ENCODE measurements at regions not wholly inside any gene's neighbourhood (a gene's known extent, or its start where the extent isn't known, plus 50 kb on each side); places are given as distances from the start of the nearest gene placed in this dataset.
A peak's percentile ranks its signal among the peaks of the same experiment; 100 is the strongest.

- no peak for DNase-seq (ENCODE audit: low read depth)
These were observed 808.0 kb upstream of the CCDC179 start for GRCh38 chr11:23668324-23668723.

DNA sequence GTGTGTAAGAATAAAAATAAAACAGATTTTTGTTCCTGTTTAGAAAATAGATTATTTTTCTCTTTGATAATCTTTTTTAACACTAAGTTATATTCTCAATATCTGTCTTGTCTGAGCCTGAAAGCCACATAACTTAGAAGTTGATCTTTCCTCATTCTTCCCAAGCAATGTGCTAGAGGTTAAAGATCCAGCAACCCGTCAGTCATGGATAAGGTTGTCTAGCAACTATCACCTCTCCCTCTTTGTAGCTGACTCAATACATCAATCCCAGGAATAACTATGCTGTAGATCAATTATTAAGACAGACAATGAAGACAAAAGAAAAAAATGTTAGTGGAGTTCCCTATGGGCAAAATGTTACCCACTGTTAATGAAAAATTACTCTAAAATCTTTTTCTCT, 813.1 kb upstream of the CCDC179 start:
- DNase-seq (ENCODE audit: low read depth) = no peak

DNA sequence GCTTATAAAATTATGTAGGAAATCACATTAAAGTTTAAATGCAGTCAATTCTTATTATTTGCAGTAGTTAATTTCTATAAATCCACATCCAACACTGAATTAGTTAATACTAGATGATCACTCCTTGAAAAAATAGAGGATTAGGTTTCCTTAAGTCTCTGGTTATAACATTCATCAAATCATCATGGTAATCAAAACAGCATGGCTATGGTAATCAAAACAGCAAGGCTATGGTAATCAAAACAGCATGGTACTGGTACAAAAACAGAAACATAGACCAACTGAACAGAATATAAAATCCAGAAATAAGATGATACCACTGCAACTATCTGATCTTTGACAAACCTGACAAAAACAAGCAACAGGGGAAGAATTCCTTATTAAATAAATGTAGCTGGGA, 814.6 kb upstream of the CCDC179 start:
- DNase-seq (ENCODE audit: low read depth) = no peak

GRCh38 chr11:23679041-23679440, 817.8 kb upstream of the LUZP2 start:
- DNase-seq (ENCODE audit: low read depth) = no peak

- DNase-seq (ENCODE audit: low read depth) = no peak
These were observed 816.9 kb upstream of the LUZP2 start for GRCh38 chr11:23679981-23680380.

- DNase-seq (ENCODE audit: low read depth) = no peak
These were observed 816.2 kb upstream of the LUZP2 start for GRCh38 chr11:23680488-23681230.

- DNase-seq (ENCODE audit: low read depth) = no peak
These were observed 812.2 kb upstream of the LUZP2 start for GRCh38 chr11:23684701-23685100.

- no peak for DNase-seq (ENCODE audit: low read depth)
These were observed 808.9 kb upstream of the LUZP2 start for GRCh38 chr11:23687991-23688390.

GRCh38 chr11:23688411-23688810, 808.4 kb upstream of the LUZP2 start:
- no peak for DNase-seq (ENCODE audit: low read depth)

DNA sequence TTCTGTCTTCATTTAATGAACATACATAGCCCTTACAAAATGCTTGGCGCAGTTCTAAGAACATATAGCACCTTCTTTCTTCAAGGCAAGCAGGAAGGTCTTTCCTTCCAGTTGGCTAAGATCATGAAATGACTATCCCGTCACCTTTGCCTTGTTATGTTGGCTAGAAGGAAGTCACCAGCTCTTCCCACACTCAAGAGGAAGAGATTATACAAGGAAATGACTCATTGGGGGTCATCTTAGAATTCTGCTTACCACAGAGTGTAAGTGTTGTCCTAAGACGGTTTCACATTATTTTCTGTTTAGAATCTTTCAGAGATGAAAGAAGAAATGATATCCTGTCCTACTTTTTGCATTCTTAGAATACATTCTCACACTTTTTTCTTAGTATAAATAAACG, 808.0 kb upstream of the LUZP2 start:
- DNase-seq (ENCODE audit: low read depth) = peak; percentile 72

- no peak for DNase-seq (ENCODE audit: low read depth)
These were observed 800.0 kb upstream of the LUZP2 start for GRCh38 chr11:23696688-23697415.

- no peak for DNase-seq (ENCODE audit: low read depth)
These were observed 792.7 kb upstream of the LUZP2 start for GRCh38 chr11:23704183-23704582.

DNA sequence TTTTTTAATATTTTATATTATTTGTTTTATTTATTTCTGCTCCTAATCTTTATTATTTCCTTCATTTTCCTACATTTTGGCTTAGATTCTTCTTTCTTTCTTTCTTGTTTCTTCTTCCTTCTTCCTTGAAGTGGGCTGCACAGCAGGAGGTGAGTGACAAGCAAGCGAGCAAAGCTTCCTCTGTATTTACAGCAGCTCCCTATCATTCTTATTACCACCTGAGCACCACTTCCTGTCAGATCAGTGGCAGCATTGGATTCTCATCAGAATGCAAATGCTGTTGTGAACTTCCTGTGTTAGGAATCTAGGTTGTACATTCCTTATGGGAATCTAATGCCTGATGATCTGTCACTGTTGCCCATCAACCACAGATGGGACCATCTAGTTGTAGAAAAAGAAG, 784.9 kb upstream of the LUZP2 start:
- DNase-seq (ENCODE audit: low read depth) = peak; percentile 18

- no peak for DNase-seq (ENCODE audit: low read depth)
These were observed 777.8 kb upstream of the LUZP2 start for GRCh38 chr11:23719016-23719415.

GRCh38 chr11:23723861-23724260, 773.0 kb upstream of the LUZP2 start:
- peak; percentile 70 for DNase-seq (ENCODE audit: low read depth)

DNA sequence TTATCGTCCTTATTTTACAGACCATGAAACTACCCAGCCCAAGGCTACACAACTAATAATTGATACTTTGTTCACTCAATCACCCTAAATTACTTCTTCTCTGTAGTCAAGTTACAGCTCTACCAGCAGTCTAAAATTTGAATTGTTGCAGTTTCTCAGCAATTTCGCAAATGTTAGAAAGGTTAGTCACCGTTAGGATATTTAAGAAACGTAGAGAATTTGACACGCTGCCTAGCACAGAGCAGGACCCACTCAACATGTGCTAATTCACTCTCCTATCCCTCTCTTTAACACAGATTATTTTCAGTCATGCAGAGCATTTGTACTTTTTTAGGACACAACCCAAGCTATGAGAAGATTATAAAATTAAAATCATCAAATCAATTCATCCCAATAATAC, 771.1 kb upstream of the LUZP2 start:
- DNase-seq (ENCODE audit: low read depth) = peak; percentile 80

DNA sequence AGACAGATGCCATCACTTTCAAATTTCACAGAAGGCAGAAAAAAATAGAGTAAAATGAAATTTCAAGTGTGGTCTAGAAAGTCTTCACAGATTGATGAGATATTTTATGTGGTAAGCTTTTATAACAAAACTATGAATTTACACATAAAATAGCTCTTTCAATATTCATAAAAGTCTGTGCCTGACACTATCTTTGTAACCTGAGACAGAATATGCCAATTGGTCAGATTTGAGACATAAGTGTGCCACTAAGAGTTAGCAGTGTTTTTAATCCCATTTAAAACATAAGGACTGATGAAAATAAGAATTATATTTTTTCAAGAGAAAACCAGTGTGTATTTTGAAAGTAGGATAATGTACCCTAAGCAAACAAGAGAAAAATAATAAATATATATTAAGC, 769.5 kb upstream of the LUZP2 start:
- DNase-seq (ENCODE audit: low read depth) = peak; percentile 8

DNA sequence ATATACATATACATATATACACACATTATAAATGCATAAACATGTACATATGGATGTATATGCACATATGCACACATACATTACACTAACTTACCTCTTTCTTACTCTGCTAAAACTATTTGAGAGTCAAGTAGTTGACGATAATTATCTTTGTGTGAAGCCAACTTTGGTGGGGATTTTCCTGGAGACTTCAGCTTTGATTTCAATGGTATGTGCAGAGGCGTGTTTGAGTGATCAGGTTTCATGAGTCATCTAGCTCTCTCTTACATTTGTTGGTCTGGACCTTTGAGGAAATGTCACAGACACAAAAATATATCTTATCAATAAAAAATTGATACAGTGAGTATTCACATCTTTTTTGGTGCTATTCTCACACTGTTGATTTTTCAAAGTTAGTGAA, 769.1 kb upstream of the LUZP2 start:
- DNase-seq (ENCODE audit: low read depth) = peak; percentile 78

DNA sequence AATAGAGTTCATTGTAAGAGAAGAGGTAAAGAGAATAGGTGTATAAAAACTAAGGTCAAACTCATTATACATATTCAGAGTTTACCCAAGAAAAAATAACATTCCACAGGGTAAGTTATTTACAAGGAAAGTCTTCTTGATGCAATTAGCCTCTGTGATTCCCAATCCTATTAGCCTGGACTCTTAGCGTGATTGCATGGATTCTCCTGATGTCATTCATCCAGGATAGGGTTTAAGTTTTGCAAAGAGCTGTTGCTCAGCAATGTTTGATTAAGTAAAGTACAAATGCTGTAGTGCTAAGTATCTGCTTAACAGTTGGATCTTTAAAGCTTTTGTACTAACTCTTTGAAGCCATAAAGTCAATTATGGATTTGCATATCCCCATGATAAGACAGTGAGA, 767.8 kb upstream of the LUZP2 start:
- DNase-seq (ENCODE audit: low read depth) = no peak

DNA sequence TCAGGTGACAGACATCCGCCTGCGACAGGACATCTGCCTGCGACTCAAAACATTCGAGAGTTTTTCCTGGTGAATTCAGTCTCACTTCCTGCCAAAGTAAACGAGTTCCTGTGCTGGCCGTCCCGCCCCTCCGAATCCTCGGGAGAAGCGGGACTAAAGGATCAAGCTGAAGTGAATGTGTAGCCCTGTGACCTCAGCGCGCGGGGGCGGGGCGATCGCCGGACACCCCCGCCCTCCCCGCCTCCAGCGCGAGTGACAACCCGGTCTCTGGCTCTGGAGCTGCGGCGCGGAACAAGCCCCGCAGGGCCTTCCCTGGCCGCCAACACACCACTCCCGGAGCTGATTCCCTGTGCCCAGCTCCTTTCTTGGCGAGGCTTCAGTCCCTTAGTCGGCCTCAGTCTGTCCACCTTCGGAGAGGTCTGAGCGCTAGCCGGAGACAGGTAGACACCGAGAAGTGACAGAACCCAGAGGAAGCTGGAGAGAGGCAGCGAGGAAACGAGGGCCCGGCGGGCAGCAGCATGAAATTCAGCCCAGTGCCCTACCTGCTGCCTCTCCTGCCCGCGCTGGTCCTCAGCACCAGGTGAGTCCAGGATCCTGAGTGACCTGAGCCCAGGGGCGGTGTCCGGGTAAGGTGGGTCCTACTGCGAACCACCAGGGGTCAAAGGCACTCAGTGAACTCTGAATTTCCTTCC, 766.4 kb upstream of the LUZP2 start:
- no peak for DNase-seq (ENCODE audit: low read depth)

GRCh38 chr11:23732026-23732425, 764.8 kb upstream of the LUZP2 start:
- peak; percentile 50 for DNase-seq (ENCODE audit: low read depth)

GRCh38 chr11:23746896-23747295, 750.0 kb upstream of the LUZP2 start:
- no peak for DNase-seq (ENCODE audit: low read depth)

Measured in M059J (cell line).